Endothelial cell of umbilical vein (primary cell): ENCODE measurements at regions not wholly inside any gene's neighbourhood (a gene's known extent, or its start where the extent isn't known, plus 50 kb on each side); places are given as distances from the start of the nearest gene placed in this dataset.

Source experiments
- BruUV-seq: library from RNA; stranded (reverse); fragments of 400-500 nt; replicated peaks from 2 replicates; lab custom pipeline; 2021; lab: Mats Ljungman, UMichigan
- CTCF ChIA-PET: fragments of 300-600, 350-600 bp; sonication (Branson Sonifier 250); formaldehyde crosslinking; loops from one replicate; lab custom pipeline; 2021; ENCODE audit warnings: antibody characterized with exemption, inconsistent platforms; lab: Charles Lee
- POLR2A ChIA-PET: fragments of 300-600, 350-600 bp; sonication (Branson Sonifier 250); formaldehyde crosslinking; loops from one replicate; lab custom pipeline; 2021; ENCODE audit warnings: antibody characterized with exemption, inconsistent platforms; lab: Charles Lee
- DNase-seq: peaks from one replicate; pipeline ENCODE4 v3.0.0-alpha.2; 2011; ENCODE audit warnings: low read depth, low spot score
- FAIRE-seq: peaks from 2 replicates; lab custom pipeline; 2011; peaks lifted over from hg19 to GRCh38; lab: Jason Lieb, UNC
- H2AFZ ChIP-seq: 2 replicates; pipeline ENCODE4 v1.6.0; 2012; ENCODE audit warnings: low read depth, low read length, control low read depth, inconsistent platforms
- H3K27ac ChIP-seq: 2 replicates; pipeline ENCODE4 v1.5.1; 2011; ENCODE audit warnings: low read depth, mild to moderate bottlenecking, control low read depth, low read length, moderate library complexity; ENCODE audit not compliant: insufficient read depth
- H3K27me3 ChIP-seq, 2 experiments: 2 replicates each; pipeline versions ENCODE4 v1.6.0 to v1.6.1; 2011; ENCODE audit warnings: low read length in 2 of 2, mixed read lengths in 1 of 2; ENCODE audit not compliant: control insufficient read depth in 2 of 2, insufficient read depth in 2 of 2
- H3K36me3 ChIP-seq, 2 experiments: 2 replicates in 1 of 2; 3 replicates in 1 of 2; pipeline ENCODE4 v1.5.1; 2011; ENCODE audit warnings: low read length in 2 of 2, mild to moderate bottlenecking in 1 of 2, moderate library complexity in 1 of 2; ENCODE audit not compliant: control insufficient read depth in 2 of 2, insufficient read depth in 2 of 2; ENCODE audit errors: extremely low read depth in 1 of 2
- H3K4me1 ChIP-seq: 3 replicates; pipeline ENCODE4 v1.5.1; 2011; ENCODE audit warnings: mild to moderate bottlenecking, low read length; ENCODE audit not compliant: control insufficient read depth, insufficient read depth; ENCODE audit errors: extremely low read depth
- H3K4me2 ChIP-seq: 2 replicates; pipeline ENCODE4 v1.6.1; 2011; ENCODE audit warnings: low read length, control low read depth, mixed read lengths; ENCODE audit not compliant: insufficient read depth
- H3K4me3 ChIP-seq, 3 experiments: fragments of 200-600 bp in 1 of 3; sonication (generic), shearing (Covaris generic) in 1 of 3; replicated peaks in 1 of 3; 2 replicates each; pipeline ENCODE4 v1.5.1; 2011 to 2016; ENCODE audit warnings: control low read depth in 3 of 3, low read length in 3 of 3, mild to moderate bottlenecking in 2 of 3, inconsistent platforms in 1 of 3, low read depth in 1 of 3, moderate library complexity in 1 of 3; ENCODE audit not compliant: insufficient read depth in 1 of 3
- H3K79me2 ChIP-seq: 2 replicates; pipeline ENCODE4 v1.6.0; 2012; ENCODE audit warnings: low read length, inconsistent platforms; ENCODE audit not compliant: control insufficient read depth, insufficient read depth
- H3K9ac ChIP-seq: replicated peaks from 2 replicates; pipeline ENCODE3; 2011; ENCODE audit warnings: low read length, control low read depth; ENCODE audit not compliant: insufficient read depth; ENCODE audit errors: extremely low read depth
- H3K9me1 ChIP-seq: replicated peaks from 3 replicates; pipeline ENCODE4 v1.6.0; 2011; ENCODE audit warnings: mild to moderate bottlenecking, low read length; ENCODE audit not compliant: control insufficient read depth, insufficient read depth; ENCODE audit errors: extremely low read depth
- H3K9me3 ChIP-seq: replicated peaks from 2 replicates; pipeline ENCODE4 v1.5.1; 2012; ENCODE audit warnings: low read length, inconsistent platforms; ENCODE audit not compliant: control insufficient read depth, insufficient read depth
- H4K20me1 ChIP-seq: replicated peaks from 2 replicates; pipeline ENCODE3; 2011; ENCODE audit warnings: mild to moderate bottlenecking, low read length; ENCODE audit not compliant: control insufficient read depth, insufficient read depth; ENCODE audit errors: extremely low read depth
- FOS ChIP-seq: IDR thresholded peaks from 2 replicates; pipeline ENCODE4 v1.6.1; 2011; ENCODE audit warnings: mild to moderate bottlenecking, low read length, moderate library complexity, borderline replicate concordance; ENCODE audit not compliant: insufficient read depth
- GATA2 ChIP-seq: IDR thresholded peaks from 2 replicates; pipeline ENCODE4 v1.7.0; 2011; ENCODE audit warnings: low read depth, mild to moderate bottlenecking, moderate library complexity, mixed read lengths, low read length; ENCODE audit not compliant: insufficient read length, insufficient read depth
- MYC ChIP-seq: IDR thresholded peaks from one replicate; pipeline ENCODE4 v1.6.1; 2011; ENCODE audit warnings: mild to moderate bottlenecking, low read depth, low read length
- POLR2A ChIP-seq: IDR thresholded peaks from 2 replicates; pipeline ENCODE4 v1.6.1; 2012; ENCODE audit warnings: low read depth, mild to moderate bottlenecking, control low read depth, low read length
- dilution Hi-C: fragments of 300-500 bp; cut with MboI; formaldehyde crosslinking; loops from one replicate; pipeline ENCODE4 v1.15.0; 2019; ENCODE audit warnings: low sequenced_read_pairs; ENCODE audit not compliant: extremely low pct_ligation_motif_present
- intact Hi-C: fragments of 100-400 bp; cut with micrococcal nuclease; formaldehyde crosslinking; loops from one replicate; pipeline ENCODE4 v1.10.0; 2022
- TF ChIP-seq, protein P1 (sequence below), 2 donors: IDR thresholded peaks; 1 replicate in 1 of 2; 2 replicates in 1 of 2; pipeline ENCODE4 v1.5.1; 2011; ENCODE audit warnings: low read length in 2 of 2, mild to moderate bottlenecking in 2 of 2, moderate library complexity in 2 of 2, control low read depth in 1 of 2, inconsistent platforms in 1 of 2, low read depth in 1 of 2; ENCODE audit not compliant: insufficient read depth in 1 of 2; ENCODE audit errors: extremely low read depth in 1 of 2

DNA sequence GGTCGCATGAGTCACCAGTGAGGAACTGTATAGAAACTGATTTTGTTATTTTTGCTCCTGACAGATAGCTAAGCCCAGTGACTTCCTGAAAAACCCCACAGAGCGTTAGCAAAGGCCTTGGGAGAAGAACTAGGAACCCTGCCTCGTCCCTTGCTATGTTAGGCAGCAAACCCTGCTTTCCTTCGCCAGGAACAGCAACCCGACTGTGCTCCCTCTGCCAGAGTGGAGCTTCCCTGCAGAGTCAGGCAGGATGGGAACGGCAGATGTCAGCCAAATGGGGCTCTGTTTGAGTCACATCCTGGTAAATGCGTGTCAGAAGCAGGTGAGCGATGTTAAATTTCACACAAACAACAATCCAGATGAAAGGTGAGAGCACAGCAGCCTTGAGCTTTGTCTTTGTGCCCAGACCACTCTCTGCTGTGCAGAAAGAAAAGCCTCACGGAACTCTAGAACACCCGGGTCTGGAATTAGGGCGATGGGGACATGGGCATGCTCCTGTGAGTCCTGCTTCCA is 186.6 kb downstream of the ADAMTS15 start:
- no peaks in the 10 kb centered on the region for H3K9me3 ChIP-seq
- dilution Hi-C loops (no loop called here), intact Hi-C loops (loop anchor here (5.0 kb wide), 1 partner anchor 183 kb away; no protein-coding TSS in a partner anchor)
- CTCF ChIA-PET, result interaction anchor here (1.6 to 2.4 kb wide), 2 partner anchors 12 to 103 kb away, joined by 4 to 7 read pairs; no protein-coding TSS in a partner anchor
- H4K20me1 ChIP-seq, result no peaks in the 10 kb centered on the region
- H3K36me3 ChIP-seq, result no peaks in the 10 kb centered on the region
- H3K9ac ChIP-seq, result no peak overlapping the region
- H3K4me1 ChIP-seq, result peaks cover 8% of the 10 kb centered on the region
- no peak overlapping the region for H3K4me3 ChIP-seq
- no peaks in the 10 kb centered on the region for H3K27me3 ChIP-seq
- H3K27ac ChIP-seq, result no peak overlapping the region
- no TSS peak for BruUV-seq
- H3K79me2 ChIP-seq, result no peaks in the 10 kb centered on the region
- DNase-seq, result peak; percentile 43
- H2AFZ ChIP-seq, result peak overlapping the region; percentile 41
- POLR2A ChIA-PET, result no interaction called here
- TF ChIP-seq, protein P1, sequence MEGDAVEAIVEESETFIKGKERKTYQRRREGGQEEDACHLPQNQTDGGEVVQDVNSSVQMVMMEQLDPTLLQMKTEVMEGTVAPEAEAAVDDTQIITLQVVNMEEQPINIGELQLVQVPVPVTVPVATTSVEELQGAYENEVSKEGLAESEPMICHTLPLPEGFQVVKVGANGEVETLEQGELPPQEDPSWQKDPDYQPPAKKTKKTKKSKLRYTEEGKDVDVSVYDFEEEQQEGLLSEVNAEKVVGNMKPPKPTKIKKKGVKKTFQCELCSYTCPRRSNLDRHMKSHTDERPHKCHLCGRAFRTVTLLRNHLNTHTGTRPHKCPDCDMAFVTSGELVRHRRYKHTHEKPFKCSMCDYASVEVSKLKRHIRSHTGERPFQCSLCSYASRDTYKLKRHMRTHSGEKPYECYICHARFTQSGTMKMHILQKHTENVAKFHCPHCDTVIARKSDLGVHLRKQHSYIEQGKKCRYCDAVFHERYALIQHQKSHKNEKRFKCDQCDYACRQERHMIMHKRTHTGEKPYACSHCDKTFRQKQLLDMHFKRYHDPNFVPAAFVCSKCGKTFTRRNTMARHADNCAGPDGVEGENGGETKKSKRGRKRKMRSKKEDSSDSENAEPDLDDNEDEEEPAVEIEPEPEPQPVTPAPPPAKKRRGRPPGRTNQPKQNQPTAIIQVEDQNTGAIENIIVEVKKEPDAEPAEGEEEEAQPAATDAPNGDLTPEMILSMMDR (IDR thresholded peaks at IDR 0.05; ENCODE audit: extremely low read depth in 1 of 2, insufficient read depth in 1 of 2, low read depth in 1 of 2, low read length in 2 of 2), result no peak
- TF ChIP-seq GATA2, result no peak
- no peak for TF ChIP-seq POLR2A
- TF ChIP-seq MYC, result no peak
- peak; percentile 60 for TF ChIP-seq FOS
- FAIRE-seq, result peak; percentile 76
- H3K9me1 ChIP-seq, result no peaks in the 10 kb centered on the region
- no peak overlapping the region for H3K4me2 ChIP-seq
